HG03571 (cell line): ENCODE measurements at regions not wholly inside any gene's neighbourhood (a gene's known extent, or its start where the extent isn't known, plus 50 kb on each side); places are given as distances from the start of the nearest gene placed in this dataset.

ENCODE experiments used
- ATAC-seq: cut with Tn5 transposase; IDR thresholded peaks from one replicate; pipeline ENCODE4 v1.9.1; 2021; ENCODE audit not compliant: unreplicated experiment

- no peak for ATAC-seq
These were observed 499.5 kb upstream of the KLF4 start for GRCh38 chr9:107989099-107989498.

GRCh38 chr9:107984956-107985355, 495.4 kb upstream of the KLF4 start:
- no peak for ATAC-seq

- ATAC-seq, result no peak
These were observed 494.2 kb upstream of the KLF4 start for GRCh38 chr9:107983762-107984161.

GRCh38 chr9:107983181-107983603, 493.6 kb upstream of the KLF4 start:
- no peak for ATAC-seq

GRCh38 chr9:107982745-107983144, 493.2 kb upstream of the KLF4 start:
- no peak for ATAC-seq

GRCh38 chr9:107982001-107982400, 492.4 kb upstream of the KLF4 start:
- ATAC-seq, result no peak

GRCh38 chr9:107980984-107981383, 491.4 kb upstream of the KLF4 start:
- ATAC-seq, result no peak

GRCh38 chr9:107976767-107977166, 487.2 kb upstream of the KLF4 start:
- no peak for ATAC-seq

- ATAC-seq, result no peak
These were observed 485.9 kb upstream of the KLF4 start for GRCh38 chr9:107975426-107976010.

- no peak for ATAC-seq
These were observed 483.9 kb upstream of the KLF4 start for GRCh38 chr9:107973451-107973850.

GRCh38 chr9:107972346-107972745, 482.8 kb upstream of the KLF4 start:
- ATAC-seq, result no peak

- no peak for ATAC-seq
These were observed 481.7 kb upstream of the KLF4 start for GRCh38 chr9:107971241-107971640.

GRCh38 chr9:107970726-107971125, 481.2 kb upstream of the KLF4 start:
- ATAC-seq, result no peak

GRCh38 chr9:107969727-107970126, 480.2 kb upstream of the KLF4 start:
- ATAC-seq, result no peak

- ATAC-seq, result no peak
These were observed 479.6 kb upstream of the KLF4 start for GRCh38 chr9:107969141-107969540.

- ATAC-seq, result no peak
These were observed 473.7 kb upstream of the KLF4 start for GRCh38 chr9:107963246-107963645.

- ATAC-seq, result no peak
These were observed 471.3 kb upstream of the KLF4 start for GRCh38 chr9:107960916-107961315.

GRCh38 chr9:107954312-107954711, 464.7 kb upstream of the KLF4 start:
- no peak for ATAC-seq

GRCh38 chr9:107953556-107954125, 464.1 kb upstream of the KLF4 start:
- no peak for ATAC-seq

- no peak for ATAC-seq
These were observed 463.2 kb upstream of the KLF4 start for GRCh38 chr9:107952773-107953172.

- no peak for ATAC-seq
These were observed 461.9 kb upstream of the KLF4 start for GRCh38 chr9:107951511-107951910.

GRCh38 chr9:107949061-107949460, 459.5 kb upstream of the KLF4 start:
- ATAC-seq, result no peak

- no peak for ATAC-seq
These were observed 459.0 kb upstream of the KLF4 start for GRCh38 chr9:107948601-107949000.
